A549 (cell line): ENCODE measurements at regions not wholly inside any gene's neighbourhood (a gene's known extent, or its start where the extent isn't known, plus 50 kb on each side); places are given as distances from the start of the nearest gene placed in this dataset.
A peak's percentile ranks its signal among the peaks of the same experiment; 100 is the strongest.

Source experiments
- ATAC-seq, 2 experiments: fragments of 200-7000 bp in 1 of 2; fragments of >200 bp in 1 of 2; cut with Nextera tagmentation in 1 of 2; cut with Tn5 transposase in 1 of 2; 3 replicates each; pipeline versions ENCODE4 v1.8.0 to v1.9.1; 2018 to 2020; ENCODE audit warnings: mild to moderate bottlenecking in 1 of 2, moderate library complexity in 1 of 2
- CTCF ChIA-PET: fragments of 300-600 bp; sonication (Branson Sonifier 250); formaldehyde crosslinking; extraction: SDS; loops from one replicate; lab custom pipeline; 2021; ENCODE audit warnings: antibody characterized with exemption, inconsistent platforms; lab: Yijun Ruan, JAX
- POLR2A ChIA-PET: fragments of 350-600 bp; formaldehyde crosslinking; extraction: SDS; loops from one replicate; lab custom pipeline; 2021; ENCODE audit warnings: antibody characterized with exemption, inconsistent platforms; lab: Yijun Ruan, JAX
- DNase-seq, 2 experiments: peaks; one replicate each; pipeline versions ENCODE4 v3.0.0 to v3.0.0-alpha.2; 2011 to 2016; ENCODE audit warnings: low read depth in 1 of 2, low spot score in 1 of 2
- FAIRE-seq: peaks from 2 replicates; lab custom pipeline; 2011; peaks lifted over from hg19 to GRCh38; lab: Jason Lieb, UNC
- H3K27ac ChIP-seq, 2 experiments: fragments of >200 bp; sonication (Bioruptor Twin); formaldehyde crosslinking; 3 replicates each; pipeline ENCODE4 v1.5.1; 2016 to 2017
- H3K4me1 ChIP-seq: fragments of >200 bp; sonication (Bioruptor Twin); formaldehyde crosslinking; 3 replicates; pipeline ENCODE4 v1.6.1; 2016
- H3K4me2 ChIP-seq: fragments of >200 bp; sonication (Bioruptor Twin); formaldehyde crosslinking; 3 replicates; pipeline ENCODE4 v1.6.1; 2016
- H3K4me3 ChIP-seq: fragments of >200 bp; sonication (Bioruptor Twin); formaldehyde crosslinking; 3 replicates; pipeline ENCODE4 v1.5.1; 2016
- H3K9me3 ChIP-seq: fragments of >200 bp; sonication (Bioruptor Twin); formaldehyde crosslinking; 3 replicates; pipeline ENCODE4 v1.6.1; 2016
- CHD4 ChIP-seq: fragments of 200-600 bp; sonication (generic); IDR thresholded peaks from 2 replicates; pipeline ENCODE4 v1.6.1; 2016; ENCODE audit warnings: antibody characterized with exemption, mild to moderate bottlenecking, borderline replicate concordance
- ELK1 ChIP-seq: fragments of 150-350 bp; IDR thresholded peaks from 2 replicates; pipeline ENCODE4 v1.6.1; 2014; ENCODE audit warnings: low read depth, mild to moderate bottlenecking, low read length
- FOSB ChIP-seq: fragments of 250-450 bp; sonication (Bioruptor Pico); IDR thresholded peaks from 2 replicates; pipeline ENCODE4 v1.5.0; 2020; ENCODE audit warnings: mild to moderate bottlenecking, moderate library complexity
- HMGXB4 ChIP-seq: fragments of 250-450 bp; sonication (Bioruptor Pico); IDR thresholded peaks from 2 replicates; pipeline ENCODE4 v1.5.0; 2021; ENCODE audit warnings: mild to moderate bottlenecking, moderate library complexity, borderline replicate concordance
- HOXA7 ChIP-seq: fragments of 250-450 bp; sonication (Bioruptor Pico); IDR thresholded peaks from 2 replicates; pipeline ENCODE4 v1.5.0; 2020; ENCODE audit warnings: mild to moderate bottlenecking, moderate library complexity
- MAX ChIP-seq: IDR thresholded peaks from 2 replicates; pipeline ENCODE4 v1.6.1; 2012
- NFE2L2 ChIP-seq: fragments of 150-350 bp; conservative IDR thresholded peaks from 2 replicates; pipeline ENCODE4 v1.6.1; 2014; ENCODE audit warnings: low read length
- NPAS2 ChIP-seq: fragments of 250-450 bp; sonication (Bioruptor Pico); IDR thresholded peaks from 2 replicates; pipeline ENCODE4 v1.8.0; 2022; ENCODE audit warnings: mild to moderate bottlenecking, moderate library complexity, borderline replicate concordance
- PBX3 ChIP-seq: IDR thresholded peaks from 2 replicates; pipeline ENCODE4 v1.6.1; 2012
- REST ChIP-seq: fragments of 200-600 bp; sonication (generic); IDR thresholded peaks from 2 replicates; pipeline ENCODE4 v1.6.1; 2016; ENCODE audit warnings: antibody characterized with exemption, mild to moderate bottlenecking, moderate library complexity
- RNF2 ChIP-seq: fragments of 200-600 bp; sonication (generic); IDR thresholded peaks from 2 replicates; pipeline ENCODE4 v1.6.1; 2016; ENCODE audit warnings: low read depth, mild to moderate bottlenecking, antibody characterized with exemption, moderate library complexity, borderline replicate concordance
- TFCP2L1 ChIP-seq: fragments of 250-450 bp; sonication (Bioruptor Pico); IDR thresholded peaks from 2 replicates; pipeline ENCODE4 v1.5.0; 2021; ENCODE audit warnings: mild to moderate bottlenecking
- USF2 ChIP-seq: fragments of 450-650 bp; IDR thresholded peaks from 2 replicates; pipeline ENCODE4 v1.6.1; 2014; ENCODE audit warnings: antibody characterized with exemption
- WGBS: methylation state at CpG from one replicate; pipeline ENCODE4 v1.1.6; 2017; ENCODE audit errors: missing lambda C conversion rate; 5-methylcytosine and 5-hydroxymethylcytosine counted together

- TF ChIP-seq FOSB, result no peak
Observed at GRCh38 chr2:100752628-100753333, 67.2 kb upstream of the NPAS2 start (continued).

- FAIRE-seq (no peak), ATAC-seq (no peak), DNase-seq (no peak)
- no peak for TF ChIP-seq CHD4
- TF ChIP-seq HMGXB4, result no peak
- TF ChIP-seq NFE2L2, result no peak
- TF ChIP-seq NPAS2 (CRISPR knock-in tag), result no peak
- TF ChIP-seq REST, result no peak
- TF ChIP-seq USF2, result no peak
- TF ChIP-seq HOXA7 (CRISPR knock-in tag), result no peak
- no peak for TF ChIP-seq ELK1
- TF ChIP-seq MAX, result no peak
- no peak for TF ChIP-seq PBX3
- TF ChIP-seq TFCP2L1 (CRISPR knock-in tag), result no peak
- no peak for TF ChIP-seq RNF2
- Histone ChIP-seq H3K4me3 (0 out of 3 replicates have a peak overlapping the region, but pooled peaks have one; percentile 6), H3K9me3 (no peaks in the 10 kb centered on the region), H3K4me1 (peaks cover 58% of the 10 kb centered on the region), H3K27ac (peak overlapping the region; percentile 76 to 82), H3K4me2 (peak overlapping the region; percentile 63)
- ChIA-PET POLR2A (no interaction called here), CTCF (interaction anchor here (0.6 to 1.4 kb wide), 3 partner anchors 23 to 67 kb away, joined by 3 to 4 read pairs (median 3); partner anchors contain the start of gene NPAS2)
- WGBS, result 82% methylated on average over 4 of the region's 4 CpGs
Observed at GRCh38 chr2:100753444-100753843, 66.5 kb upstream of the NPAS2 start.
